K562 (cell line): ENCODE measurements at regions not wholly inside any gene's neighbourhood (a gene's known extent, or its start where the extent isn't known, plus 50 kb on each side); places are given as distances from the start of the nearest gene placed in this dataset.

Experiments
- ATAC-seq: fragments of 200-7000 bp; cut with Tn5 transposase; 3 replicates; pipeline ENCODE4 v1.9.1; 2020; ENCODE audit warnings: moderate library complexity
- BruUV-seq: library from RNA; stranded (reverse); fragments of 400-500 nt; replicated peaks from 2 replicates; lab custom pipeline; 2021; lab: Mats Ljungman, UMichigan
- CTCF ChIA-PET: fragments of 300-600 bp; formaldehyde crosslinking; extraction: SDS; loops from one replicate; lab custom pipeline; 2021; ENCODE audit warnings: low intra/inter-chr PET ratio; lab: Yijun Ruan, JAX
- POLR2A ChIA-PET: fragments of 300-600, 350-650 bp; sonication (Branson Sonifier 250); formaldehyde crosslinking; extraction: SDS; loops from one replicate; lab custom pipeline; 2021; ENCODE audit warnings: antibody characterized with exemption, inconsistent platforms; lab: Yijun Ruan, JAX
- DNase-seq, 4 experiments: peaks; one replicate each; pipeline versions ENCODE4 v3.0.0 to v3.0.0-alpha.2; 2011 to 2018; ENCODE audit warnings: low spot score in 3 of 4, mixed read lengths in 3 of 4; ENCODE audit errors: extremely low read depth in 1 of 4
- FAIRE-seq: peaks from 2 replicates; lab custom pipeline; 2011; peaks lifted over from hg19 to GRCh38; lab: Jason Lieb, UNC
- H2AFZ ChIP-seq: 2 replicates; pipeline ENCODE4 v1.6.0; 2011; ENCODE audit warnings: low read depth, low read length, control low read depth, inconsistent platforms
- H3K27ac ChIP-seq: fragments of 200-600 bp; 3 replicates; pipeline ENCODE4 v1.8.0; 2011; ENCODE audit warnings: low read depth, mild to moderate bottlenecking, control low read depth, inconsistent platforms, low read length, moderate library complexity, mixed read lengths; ENCODE audit errors: extremely low read depth
- H3K27me3 ChIP-seq, 2 experiments: fragments of 300-600 bp in 1 of 2; 2 replicates in 1 of 2; 3 replicates in 1 of 2; pipeline versions ENCODE4 v1.6.0 to v1.8.0; 2011; ENCODE audit warnings: inconsistent platforms in 2 of 2, low read length in 2 of 2, mild to moderate bottlenecking in 1 of 2, mixed read lengths in 1 of 2, moderate library complexity in 1 of 2; ENCODE audit not compliant: control insufficient read depth in 2 of 2, insufficient read depth in 2 of 2
- H3K36me3 ChIP-seq: fragments of 300-600 bp; 3 replicates; pipeline ENCODE4 v1.8.0; 2011; ENCODE audit warnings: mild to moderate bottlenecking, low read length, inconsistent platforms; ENCODE audit not compliant: control insufficient read depth, insufficient read depth
- H3K4me1 ChIP-seq, 2 experiments: fragments of 200-600 bp in 1 of 2; replicated peaks in 1 of 2; 2 replicates in 1 of 2; 3 replicates in 1 of 2; pipeline versions ENCODE4 v1.5.1 to v1.8.0; 2011; ENCODE audit warnings: inconsistent platforms in 2 of 2, low read length in 2 of 2, mild to moderate bottlenecking in 1 of 2, mixed read lengths in 1 of 2, moderate library complexity in 1 of 2; ENCODE audit not compliant: control insufficient read depth in 2 of 2, insufficient read depth in 2 of 2
- H3K4me2 ChIP-seq: 2 replicates; pipeline ENCODE4 v1.6.1; 2011; ENCODE audit warnings: low read length, control low read depth, inconsistent platforms, mixed read lengths; ENCODE audit not compliant: insufficient read depth
- H3K4me3 ChIP-seq: fragments of 200-600 bp; sonication (generic), shearing (Covaris generic); 2 replicates; pipeline ENCODE4 v1.5.1; 2016; ENCODE audit warnings: control low read depth, inconsistent platforms
- H3K79me2 ChIP-seq: fragments of 200-600 bp; 3 replicates; pipeline ENCODE4 v1.8.0; 2011; ENCODE audit warnings: low read length, inconsistent platforms; ENCODE audit not compliant: control insufficient read depth, insufficient read depth
- H3K9ac ChIP-seq, 2 experiments: 2 replicates each; pipeline versions ENCODE4 v1.6.0 to v1.6.1; 2011; ENCODE audit warnings: low read depth in 2 of 2, low read length in 2 of 2, control low read depth in 1 of 2, inconsistent platforms in 1 of 2, mild to moderate bottlenecking in 1 of 2, mixed read lengths in 1 of 2; ENCODE audit not compliant: insufficient read depth in 1 of 2
- H3K9me1 ChIP-seq: one replicate; pipeline ENCODE4 v1.6.0; 2011; ENCODE audit warnings: inconsistent platforms, mild to moderate bottlenecking, low read length, moderate library complexity; ENCODE audit not compliant: control insufficient read depth, insufficient read depth
- H3K9me3 ChIP-seq: replicated peaks from 2 replicates; pipeline ENCODE4 v1.5.1; 2011; ENCODE audit warnings: low read depth, low read length, inconsistent platforms; ENCODE audit not compliant: control insufficient read depth, insufficient read depth
- H4K20me1 ChIP-seq: replicated peaks from 2 replicates; pipeline ENCODE4 v1.6.1; 2011; ENCODE audit warnings: low read length, inconsistent platforms, mixed read lengths; ENCODE audit not compliant: control insufficient read depth, insufficient read depth
- ARNT ChIP-seq, 2 experiments: fragments of 450-650 bp; IDR thresholded peaks; 2 replicates each; pipeline ENCODE4 v1.6.1; 2016; ENCODE audit warnings: mild to moderate bottlenecking in 1 of 2
- HDAC1 ChIP-seq, 2 experiments: fragments of 450-650 bp; IDR thresholded peaks; 2 replicates each; pipeline ENCODE4 v1.6.1; 2016 to 2017; ENCODE audit warnings: inconsistent platforms in 1 of 2, mild to moderate bottlenecking in 1 of 2, moderate library complexity in 1 of 2
- KAT7 ChIP-seq: sonication (generic); formaldehyde crosslinking; IDR thresholded peaks from 2 replicates; pipeline ENCODE4 v1.8.0; 2022; ENCODE audit warnings: missing genetic modification reagents, mild to moderate bottlenecking, borderline replicate concordance
- MAFK ChIP-seq: IDR thresholded peaks from 2 replicates; pipeline ENCODE4 v1.6.1; 2011; ENCODE audit warnings: low read length, improper control_type of control experiment
- RBM25 ChIP-seq: fragments of 200-400 bp; formaldehyde crosslinking; IDR thresholded peaks from 2 replicates; pipeline ENCODE4 v1.6.1; 2018; ENCODE audit warnings: low read length, low read depth, moderate library complexity; ENCODE audit not compliant: severe bottlenecking
- TOE1 ChIP-seq, 2 experiments: fragments of 450-650 bp in 1 of 2; sonication (generic) in 1 of 2; formaldehyde crosslinking in 1 of 2; IDR thresholded peaks; 2 replicates each; pipeline versions ENCODE4 v1.7.1 to v1.8.0; 2016 to 2022; ENCODE audit warnings: borderline replicate concordance in 2 of 2, mild to moderate bottlenecking in 2 of 2, antibody characterized with exemption in 1 of 2, inconsistent platforms in 1 of 2, low read depth in 1 of 2, missing genetic modification reagents in 1 of 2, moderate library complexity in 1 of 2
- ZNF41 ChIP-seq: fragments of 250-450 bp; sonication (Bioruptor Pico); conservative IDR thresholded peaks from 2 replicates; pipeline ENCODE4 v1.4.0; 2020; ENCODE audit warnings: mild to moderate bottlenecking
- WGBS: fragments of 100-300 bp; shearing (Covaris generic); methylation state at CpG from one replicate; pipeline ENCODE4 v1.1.6; 2016; ENCODE audit warnings: low coverage, mixed read lengths; ENCODE audit not compliant: insufficient coverage; ENCODE audit errors: missing lambda C conversion rate; 5-methylcytosine and 5-hydroxymethylcytosine counted together
- in situ Hi-C: fragments of 300-500 bp; cut with MboI; formaldehyde crosslinking; loops from 4 replicates; pipeline ENCODE4 v1.15.0; 2018; ENCODE audit warnings: inconsistent platforms, mixed read lengths
- intact Hi-C: fragments of 100-400 bp; cut with micrococcal nuclease; formaldehyde crosslinking; loops from 2 replicates; pipeline ENCODE4 v1.14.2; 2022
- TF ChIP-seq, protein P1 (sequence below), 2 experiments: fragments of 450-650 bp in 1 of 2; sonication (generic) in 1 of 2; formaldehyde crosslinking in 1 of 2; IDR thresholded peaks in 1 of 2; conservative IDR thresholded peaks in 1 of 2; 2 replicates each; pipeline versions ENCODE4 v1.6.1 to v1.8.1; 2016 to 2023; ENCODE audit warnings: mild to moderate bottlenecking in 2 of 2, moderate library complexity in 2 of 2, inconsistent platforms in 1 of 2, missing genetic modification reagents in 1 of 2
- TF ChIP-seq, protein P2 (sequence below): sonication (generic); formaldehyde crosslinking; IDR thresholded peaks from 2 replicates; pipeline ENCODE4 v1.8.0; 2023; ENCODE audit warnings: missing genetic modification reagents, mild to moderate bottlenecking, borderline replicate concordance
- TF ChIP-seq, protein P3 (sequence below): sonication (generic); IDR thresholded peaks from 2 replicates; pipeline ENCODE4 v1.6.1; 2016
- TF ChIP-seq, protein P4 (sequence below), 2 experiments: fragments of 450-650 bp in 1 of 2; sonication (generic) in 1 of 2; formaldehyde crosslinking; conservative IDR thresholded peaks; 2 replicates each; pipeline versions ENCODE4 v1.4.0 to v1.8.1; 2020 to 2022; ENCODE audit warnings: mild to moderate bottlenecking in 1 of 2, missing genetic modification reagents in 1 of 2

DNA sequence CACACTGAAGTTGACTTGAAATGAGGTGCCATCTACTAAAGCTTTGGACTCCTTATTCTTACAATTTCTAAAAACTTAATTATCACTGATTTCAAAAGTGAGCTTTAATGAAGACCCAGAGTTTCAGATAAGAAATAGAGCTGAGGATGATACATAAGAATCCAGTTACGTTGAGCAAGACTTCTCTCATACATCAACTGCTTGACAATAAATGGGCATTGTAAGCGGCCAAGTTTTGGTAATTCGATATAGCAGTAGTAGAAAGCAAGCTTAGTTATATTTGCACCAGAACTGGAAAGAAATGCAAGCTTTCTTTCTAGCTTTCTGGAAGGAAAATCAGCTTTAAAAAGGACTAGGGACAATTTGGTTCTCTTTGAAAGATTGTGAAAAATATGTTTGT lies 1359.6 kb downstream of the FSCB start:
- no peak for DNase-seq
- Histone ChIP-seq H4K20me1 (no peaks in the 10 kb centered on the region), H3K27me3 (no peaks in the 10 kb centered on the region), H3K9me3 (no peaks in the 10 kb centered on the region), H3K4me1 (no peaks in the 10 kb centered on the region), H3K36me3 (no peaks in the 10 kb centered on the region), H3K9me1 (no peaks in the 10 kb centered on the region), H3K27ac (no peak overlapping the region), H3K9ac (no peak overlapping the region), H2AFZ (no peak overlapping the region), H3K4me2 (no peak overlapping the region), H3K79me2 (no peaks in the 10 kb centered on the region), H3K4me3 (no peak overlapping the region)
- intact Hi-C loops (no loop called here), in situ Hi-C loops (no loop called here)
- no TSS peak for BruUV-seq
- CTCF ChIA-PET, result no interaction called here
- WGBS, result 0% methylated on average over 3 of the region's 3 CpGs
- POLR2A ChIA-PET, result no interaction called here
- FAIRE-seq, result no peak
- no peak for ATAC-seq
- TF ChIP-seq ARNT (IDR thresholded peaks at IDR 0.05) (no peak), ZNF41 (no peak), TOE1 (IDR thresholded peaks at IDR 0.05; ENCODE audit: borderline replicate concordance) (no peak), TOE1 (CRISPR knock-in tag; IDR thresholded peaks at IDR 0.05; ENCODE audit: borderline replicate concordance, low read depth) (no peak), MAFK (no peak), KAT7 (CRISPR knock-in tag) (no peak), RBM25 (no peak), HDAC1 (IDR thresholded peaks at IDR 0.05) (no peak)
- TF ChIP-seq, protein P1, sequence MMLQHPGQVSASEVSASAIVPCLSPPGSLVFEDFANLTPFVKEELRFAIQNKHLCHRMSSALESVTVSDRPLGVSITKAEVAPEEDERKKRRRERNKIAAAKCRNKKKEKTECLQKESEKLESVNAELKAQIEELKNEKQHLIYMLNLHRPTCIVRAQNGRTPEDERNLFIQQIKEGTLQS (IDR thresholded peaks at IDR 0.05), result no peak
- TF ChIP-seq, protein P1 (CRISPR knock-in tag; conservative IDR thresholded peaks at IDR 0.05), result no peak
- TF ChIP-seq, protein P2, sequence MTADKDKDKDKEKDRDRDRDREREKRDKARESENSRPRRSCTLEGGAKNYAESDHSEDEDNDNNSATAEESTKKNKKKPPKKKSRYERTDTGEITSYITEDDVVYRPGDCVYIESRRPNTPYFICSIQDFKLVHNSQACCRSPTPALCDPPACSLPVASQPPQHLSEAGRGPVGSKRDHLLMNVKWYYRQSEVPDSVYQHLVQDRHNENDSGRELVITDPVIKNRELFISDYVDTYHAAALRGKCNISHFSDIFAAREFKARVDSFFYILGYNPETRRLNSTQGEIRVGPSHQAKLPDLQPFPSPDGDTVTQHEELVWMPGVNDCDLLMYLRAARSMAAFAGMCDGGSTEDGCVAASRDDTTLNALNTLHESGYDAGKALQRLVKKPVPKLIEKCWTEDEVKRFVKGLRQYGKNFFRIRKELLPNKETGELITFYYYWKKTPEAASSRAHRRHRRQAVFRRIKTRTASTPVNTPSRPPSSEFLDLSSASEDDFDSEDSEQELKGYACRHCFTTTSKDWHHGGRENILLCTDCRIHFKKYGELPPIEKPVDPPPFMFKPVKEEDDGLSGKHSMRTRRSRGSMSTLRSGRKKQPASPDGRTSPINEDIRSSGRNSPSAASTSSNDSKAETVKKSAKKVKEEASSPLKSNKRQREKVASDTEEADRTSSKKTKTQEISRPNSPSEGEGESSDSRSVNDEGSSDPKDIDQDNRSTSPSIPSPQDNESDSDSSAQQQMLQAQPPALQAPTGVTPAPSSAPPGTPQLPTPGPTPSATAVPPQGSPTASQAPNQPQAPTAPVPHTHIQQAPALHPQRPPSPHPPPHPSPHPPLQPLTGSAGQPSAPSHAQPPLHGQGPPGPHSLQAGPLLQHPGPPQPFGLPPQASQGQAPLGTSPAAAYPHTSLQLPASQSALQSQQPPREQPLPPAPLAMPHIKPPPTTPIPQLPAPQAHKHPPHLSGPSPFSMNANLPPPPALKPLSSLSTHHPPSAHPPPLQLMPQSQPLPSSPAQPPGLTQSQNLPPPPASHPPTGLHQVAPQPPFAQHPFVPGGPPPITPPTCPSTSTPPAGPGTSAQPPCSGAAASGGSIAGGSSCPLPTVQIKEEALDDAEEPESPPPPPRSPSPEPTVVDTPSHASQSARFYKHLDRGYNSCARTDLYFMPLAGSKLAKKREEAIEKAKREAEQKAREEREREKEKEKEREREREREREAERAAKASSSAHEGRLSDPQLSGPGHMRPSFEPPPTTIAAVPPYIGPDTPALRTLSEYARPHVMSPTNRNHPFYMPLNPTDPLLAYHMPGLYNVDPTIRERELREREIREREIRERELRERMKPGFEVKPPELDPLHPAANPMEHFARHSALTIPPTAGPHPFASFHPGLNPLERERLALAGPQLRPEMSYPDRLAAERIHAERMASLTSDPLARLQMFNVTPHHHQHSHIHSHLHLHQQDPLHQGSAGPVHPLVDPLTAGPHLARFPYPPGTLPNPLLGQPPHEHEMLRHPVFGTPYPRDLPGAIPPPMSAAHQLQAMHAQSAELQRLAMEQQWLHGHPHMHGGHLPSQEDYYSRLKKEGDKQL (CRISPR knock-in tag), result no peak
- TF ChIP-seq, protein P3, sequence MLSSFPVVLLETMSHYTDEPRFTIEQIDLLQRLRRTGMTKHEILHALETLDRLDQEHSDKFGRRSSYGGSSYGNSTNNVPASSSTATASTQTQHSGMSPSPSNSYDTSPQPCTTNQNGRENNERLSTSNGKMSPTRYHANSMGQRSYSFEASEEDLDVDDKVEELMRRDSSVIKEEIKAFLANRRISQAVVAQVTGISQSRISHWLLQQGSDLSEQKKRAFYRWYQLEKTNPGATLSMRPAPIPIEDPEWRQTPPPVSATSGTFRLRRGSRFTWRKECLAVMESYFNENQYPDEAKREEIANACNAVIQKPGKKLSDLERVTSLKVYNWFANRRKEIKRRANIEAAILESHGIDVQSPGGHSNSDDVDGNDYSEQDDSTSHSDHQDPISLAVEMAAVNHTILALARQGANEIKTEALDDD, result no peak
- TF ChIP-seq, protein P4, sequence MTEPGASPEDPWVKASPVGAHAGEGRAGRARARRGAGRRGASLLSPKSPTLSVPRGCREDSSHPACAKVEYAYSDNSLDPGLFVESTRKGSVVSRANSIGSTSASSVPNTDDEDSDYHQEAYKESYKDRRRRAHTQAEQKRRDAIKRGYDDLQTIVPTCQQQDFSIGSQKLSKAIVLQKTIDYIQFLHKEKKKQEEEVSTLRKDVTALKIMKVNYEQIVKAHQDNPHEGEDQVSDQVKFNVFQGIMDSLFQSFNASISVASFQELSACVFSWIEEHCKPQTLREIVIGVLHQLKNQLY (CRISPR knock-in tag; conservative IDR thresholded peaks at IDR 0.05), result no peak
